ENCODE measurements at regions not wholly inside any gene's neighbourhood (a gene's known extent, or its start where the extent isn't known, plus 50 kb on each side); places are given as distances from the start of the nearest gene placed in this dataset.

DNA sequence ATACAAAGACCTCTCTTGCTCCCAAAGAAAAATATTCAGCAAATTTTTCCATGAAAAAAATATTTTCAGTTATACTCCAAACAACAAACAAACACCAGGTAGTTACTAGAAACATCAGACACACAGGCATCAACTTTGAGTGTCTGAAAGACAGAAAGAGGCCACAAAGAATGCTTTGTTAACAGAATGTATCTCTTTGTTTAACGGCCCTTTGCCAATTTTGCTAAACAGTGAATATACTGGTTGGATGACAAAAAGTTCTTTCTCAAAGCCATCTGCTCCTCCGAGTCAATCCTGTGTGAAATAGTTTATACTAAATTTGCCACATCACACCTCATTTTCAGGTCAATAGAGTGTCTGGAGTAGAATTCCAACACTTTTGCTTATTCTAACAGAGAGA is 216.7 kb upstream of the PHF14 start:
- TF ChIP-seq EP300 (IDR thresholded peaks at IDR 0.05; ENCODE audit: borderline replicate concordance) (no peak), RAD21 (IDR thresholded peaks at IDR 0.05; ENCODE audit: low read depth) (no peak), NFIC (IDR thresholded peaks at IDR 0.05) (no peak), YY1 (IDR thresholded peaks at IDR 0.05; ENCODE audit: low read depth) (no peak), TAF1 (IDR thresholded peaks at IDR 0.05; ENCODE audit: low read depth) (no peak), CEBPB (IDR thresholded peaks at IDR 0.05) (no peak), ZBTB7A (IDR thresholded peaks at IDR 0.05; ENCODE audit: low read depth) (no peak), EGR1 (IDR thresholded peaks at IDR 0.05) (no peak), FOXM1 (IDR thresholded peaks at IDR 0.05; ENCODE audit: borderline replicate concordance, low read depth) (no peak), CREB1 (IDR thresholded peaks at IDR 0.05; ENCODE audit: low read depth) (no peak)
- TF ChIP-seq, protein P1, sequence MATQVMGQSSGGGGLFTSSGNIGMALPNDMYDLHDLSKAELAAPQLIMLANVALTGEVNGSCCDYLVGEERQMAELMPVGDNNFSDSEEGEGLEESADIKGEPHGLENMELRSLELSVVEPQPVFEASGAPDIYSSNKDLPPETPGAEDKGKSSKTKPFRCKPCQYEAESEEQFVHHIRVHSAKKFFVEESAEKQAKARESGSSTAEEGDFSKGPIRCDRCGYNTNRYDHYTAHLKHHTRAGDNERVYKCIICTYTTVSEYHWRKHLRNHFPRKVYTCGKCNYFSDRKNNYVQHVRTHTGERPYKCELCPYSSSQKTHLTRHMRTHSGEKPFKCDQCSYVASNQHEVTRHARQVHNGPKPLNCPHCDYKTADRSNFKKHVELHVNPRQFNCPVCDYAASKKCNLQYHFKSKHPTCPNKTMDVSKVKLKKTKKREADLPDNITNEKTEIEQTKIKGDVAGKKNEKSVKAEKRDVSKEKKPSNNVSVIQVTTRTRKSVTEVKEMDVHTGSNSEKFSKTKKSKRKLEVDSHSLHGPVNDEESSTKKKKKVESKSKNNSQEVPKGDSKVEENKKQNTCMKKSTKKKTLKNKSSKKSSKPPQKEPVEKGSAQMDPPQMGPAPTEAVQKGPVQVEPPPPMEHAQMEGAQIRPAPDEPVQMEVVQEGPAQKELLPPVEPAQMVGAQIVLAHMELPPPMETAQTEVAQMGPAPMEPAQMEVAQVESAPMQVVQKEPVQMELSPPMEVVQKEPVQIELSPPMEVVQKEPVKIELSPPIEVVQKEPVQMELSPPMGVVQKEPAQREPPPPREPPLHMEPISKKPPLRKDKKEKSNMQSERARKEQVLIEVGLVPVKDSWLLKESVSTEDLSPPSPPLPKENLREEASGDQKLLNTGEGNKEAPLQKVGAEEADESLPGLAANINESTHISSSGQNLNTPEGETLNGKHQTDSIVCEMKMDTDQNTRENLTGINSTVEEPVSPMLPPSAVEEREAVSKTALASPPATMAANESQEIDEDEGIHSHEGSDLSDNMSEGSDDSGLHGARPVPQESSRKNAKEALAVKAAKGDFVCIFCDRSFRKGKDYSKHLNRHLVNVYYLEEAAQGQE (IDR thresholded peaks at IDR 0.05; ENCODE audit: low read depth): no peak
- TF ChIP-seq, protein P2, sequence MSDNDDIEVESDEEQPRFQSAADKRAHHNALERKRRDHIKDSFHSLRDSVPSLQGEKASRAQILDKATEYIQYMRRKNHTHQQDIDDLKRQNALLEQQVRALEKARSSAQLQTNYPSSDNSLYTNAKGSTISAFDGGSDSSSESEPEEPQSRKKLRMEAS (IDR thresholded peaks at IDR 0.05): no peak

Data from Ishikawa (cell line).